ENCODE measurements at regions not wholly inside any gene's neighbourhood (a gene's known extent, or its start where the extent isn't known, plus 50 kb on each side); places are given as distances from the start of the nearest gene placed in this dataset.

GRCh38 chr12:33605757-33606156, 166.1 kb upstream of the SYT10 start:
- TF ChIP-seq RAD21 (conservative IDR thresholded peaks at IDR 0.05) (peak; percentile 50), TAF1 (IDR thresholded peaks at IDR 0.05; ENCODE audit: low read depth) (no peak), EZH2 (IDR thresholded peaks at IDR 0.05; ENCODE audit: borderline replicate concordance, insufficient read depth, low read length, poor library complexity, severe bottlenecking) (no peak), CTCF (IDR thresholded peaks at IDR 0.05; ENCODE audit: poor library complexity, severe bottlenecking) (peak; percentile 58), SMC3 (conservative IDR thresholded peaks at IDR 0.05; ENCODE audit: poor library complexity) (peak; percentile 46)
- Histone ChIP-seq H4K20me1 (ENCODE audit: insufficient read depth) (no peaks in the 10 kb centered on the region), H3K27ac (ENCODE audit: low read length) (no peak overlapping the region), H3K36me3 (ENCODE audit: insufficient read depth, low read length) (peaks cover 3% of the 10 kb centered on the region), H3K9me3 (ENCODE audit: low read length) (no peaks in the 10 kb centered on the region), H3F3A (ENCODE audit: insufficient read depth, low read length, poor library complexity, severe bottlenecking) (no peaks in the 10 kb centered on the region), H3K9me2 (ENCODE audit: insufficient read depth, low read length) (no peaks in the 10 kb centered on the region), H3K9ac (ENCODE audit: low read length) (no peak overlapping the region), H3K27me3 (ENCODE audit: insufficient read depth, low read depth, low read length) (no peaks in the 10 kb centered on the region), H3K79me2 (replicated peaks; ENCODE audit: insufficient read depth, low read length) (no peaks in the 10 kb centered on the region), H3K4me2 (ENCODE audit: low read length) (no peak overlapping the region), H2AFZ (ENCODE audit: low read depth, low read length) (no peak overlapping the region), H3K4me3 (ENCODE audit: low read length) (no peak overlapping the region)

GRCh38 chr12:33609910-33610309, 170.3 kb upstream of the SYT10 start:
- Histone ChIP-seq H3K4me2 (ENCODE audit: low read length) (no peak overlapping the region), H3F3A (ENCODE audit: insufficient read depth, low read length, poor library complexity, severe bottlenecking) (no peaks in the 10 kb centered on the region), H3K9ac (ENCODE audit: low read length) (no peak overlapping the region), H3K4me3 (ENCODE audit: low read length) (no peak overlapping the region), H2AFZ (ENCODE audit: low read depth, low read length) (no peak overlapping the region), H3K9me3 (ENCODE audit: low read length) (no peaks in the 10 kb centered on the region), H3K9me2 (ENCODE audit: insufficient read depth, low read length) (no peaks in the 10 kb centered on the region), H3K27me3 (ENCODE audit: insufficient read depth, low read depth, low read length) (no peaks in the 10 kb centered on the region), H3K27ac (ENCODE audit: low read length) (no peak overlapping the region), H3K36me3 (ENCODE audit: insufficient read depth, low read length) (no peaks in the 10 kb centered on the region), H3K79me2 (replicated peaks; ENCODE audit: insufficient read depth, low read length) (no peaks in the 10 kb centered on the region), H4K20me1 (ENCODE audit: insufficient read depth) (no peaks in the 10 kb centered on the region)
- TF ChIP-seq SMC3 (conservative IDR thresholded peaks at IDR 0.05; ENCODE audit: poor library complexity), result no peak
- TF ChIP-seq POLR2AphosphoS5 (IDR thresholded peaks at IDR 0.05), result no peak
- no peak for TF ChIP-seq TAF1 (IDR thresholded peaks at IDR 0.05; ENCODE audit: low read depth)
- no peak for TF ChIP-seq CTCF (IDR thresholded peaks at IDR 0.05; ENCODE audit: poor library complexity, severe bottlenecking)
- no peak for TF ChIP-seq MXI1 (conservative IDR thresholded peaks at IDR 0.05; ENCODE audit: poor library complexity, severe bottlenecking)
- TF ChIP-seq RAD21 (conservative IDR thresholded peaks at IDR 0.05), result no peak
- TF ChIP-seq, protein P1, sequence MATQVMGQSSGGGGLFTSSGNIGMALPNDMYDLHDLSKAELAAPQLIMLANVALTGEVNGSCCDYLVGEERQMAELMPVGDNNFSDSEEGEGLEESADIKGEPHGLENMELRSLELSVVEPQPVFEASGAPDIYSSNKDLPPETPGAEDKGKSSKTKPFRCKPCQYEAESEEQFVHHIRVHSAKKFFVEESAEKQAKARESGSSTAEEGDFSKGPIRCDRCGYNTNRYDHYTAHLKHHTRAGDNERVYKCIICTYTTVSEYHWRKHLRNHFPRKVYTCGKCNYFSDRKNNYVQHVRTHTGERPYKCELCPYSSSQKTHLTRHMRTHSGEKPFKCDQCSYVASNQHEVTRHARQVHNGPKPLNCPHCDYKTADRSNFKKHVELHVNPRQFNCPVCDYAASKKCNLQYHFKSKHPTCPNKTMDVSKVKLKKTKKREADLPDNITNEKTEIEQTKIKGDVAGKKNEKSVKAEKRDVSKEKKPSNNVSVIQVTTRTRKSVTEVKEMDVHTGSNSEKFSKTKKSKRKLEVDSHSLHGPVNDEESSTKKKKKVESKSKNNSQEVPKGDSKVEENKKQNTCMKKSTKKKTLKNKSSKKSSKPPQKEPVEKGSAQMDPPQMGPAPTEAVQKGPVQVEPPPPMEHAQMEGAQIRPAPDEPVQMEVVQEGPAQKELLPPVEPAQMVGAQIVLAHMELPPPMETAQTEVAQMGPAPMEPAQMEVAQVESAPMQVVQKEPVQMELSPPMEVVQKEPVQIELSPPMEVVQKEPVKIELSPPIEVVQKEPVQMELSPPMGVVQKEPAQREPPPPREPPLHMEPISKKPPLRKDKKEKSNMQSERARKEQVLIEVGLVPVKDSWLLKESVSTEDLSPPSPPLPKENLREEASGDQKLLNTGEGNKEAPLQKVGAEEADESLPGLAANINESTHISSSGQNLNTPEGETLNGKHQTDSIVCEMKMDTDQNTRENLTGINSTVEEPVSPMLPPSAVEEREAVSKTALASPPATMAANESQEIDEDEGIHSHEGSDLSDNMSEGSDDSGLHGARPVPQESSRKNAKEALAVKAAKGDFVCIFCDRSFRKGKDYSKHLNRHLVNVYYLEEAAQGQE (IDR thresholded peaks at IDR 0.05; ENCODE audit: borderline replicate concordance), result no peak
- TF ChIP-seq EP300 (conservative IDR thresholded peaks at IDR 0.05; ENCODE audit: poor library complexity, severe bottlenecking), result no peak
- no peak for TF ChIP-seq EZH2 (IDR thresholded peaks at IDR 0.05; ENCODE audit: borderline replicate concordance, insufficient read depth, low read length, poor library complexity, severe bottlenecking)

Measured in neural cell (in vitro differentiated cells).